GM18870 (cell line): ENCODE measurements at regions not wholly inside any gene's neighbourhood (a gene's known extent, or its start where the extent isn't known, plus 50 kb on each side); places are given as distances from the start of the nearest gene placed in this dataset.
A peak's percentile ranks its signal among the peaks of the same experiment; 100 is the strongest.
"Not testable (repeated sequence)": the region's sequence is repeated elsewhere in the genome, so short reads cannot be mapped to it uniquely, and the experiment has no call there.

Experiments used
- ATAC-seq: cut with Tn5 transposase; IDR thresholded peaks from one replicate; pipeline ENCODE4 v1.9.1; 2021; ENCODE audit warnings: moderate library complexity; ENCODE audit not compliant: unreplicated experiment

GRCh38 chr18:59801576-59801975 is 98.2 kb upstream of the PMAIP1 start:
- ATAC-seq: no peak

DNA sequence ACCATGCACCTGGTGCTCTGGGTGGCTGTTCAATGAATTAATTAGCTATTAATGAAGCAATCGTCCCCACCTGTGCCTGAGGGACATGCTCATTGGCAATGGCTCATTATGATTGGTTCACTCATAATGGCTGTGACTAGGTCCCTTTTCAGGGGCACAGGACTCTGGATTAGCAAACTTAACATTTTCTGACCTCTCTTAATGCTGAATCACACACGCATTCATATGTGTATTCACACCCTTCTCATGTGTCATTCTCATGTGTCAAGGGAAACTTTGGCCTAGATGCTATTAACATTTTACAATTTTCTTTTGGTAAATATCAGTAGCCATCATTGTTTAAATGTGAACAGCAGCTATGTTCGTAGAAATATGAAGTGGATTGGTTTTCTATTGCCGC is 98.9 kb upstream of the PMAIP1 start:
- ATAC-seq: no peak

DNA sequence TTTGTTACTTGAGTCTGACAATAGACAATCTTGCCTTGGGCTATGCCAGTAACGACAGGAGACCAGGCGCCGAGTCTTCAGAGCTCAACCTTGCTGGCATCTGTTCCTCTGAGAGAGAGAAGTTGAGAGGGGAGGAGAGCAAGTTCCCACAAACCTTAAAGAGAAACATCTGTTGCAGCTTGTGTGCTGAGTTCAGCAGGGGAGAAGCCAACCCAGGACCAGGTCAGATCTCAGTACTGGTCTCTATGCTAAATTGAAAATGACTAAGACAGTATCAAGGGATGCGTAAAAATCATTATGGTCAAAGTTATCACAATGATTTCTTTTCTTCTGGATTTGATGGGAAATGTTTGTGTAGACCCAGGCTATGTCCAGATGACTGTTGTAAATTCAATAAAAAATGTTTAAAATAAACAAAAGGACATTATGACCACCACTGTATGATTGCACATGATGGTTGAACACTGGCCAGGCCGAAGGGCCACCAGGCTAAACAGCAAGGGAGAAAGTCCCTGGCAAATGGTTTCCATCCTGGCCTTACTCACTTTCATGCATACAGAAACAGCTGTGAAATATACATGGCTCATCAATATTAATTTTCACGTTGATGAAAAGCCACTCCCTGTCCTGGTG is 100.3 kb upstream of the PMAIP1 start:
- ATAC-seq: no peak

- no peak for ATAC-seq
Observed at GRCh38 chr18:59795882-59796281, 98.7 kb upstream of the CCBE1 start.

GRCh38 chr18:59792353-59792752 is 95.1 kb upstream of the CCBE1 start:
- no peak for ATAC-seq

DNA sequence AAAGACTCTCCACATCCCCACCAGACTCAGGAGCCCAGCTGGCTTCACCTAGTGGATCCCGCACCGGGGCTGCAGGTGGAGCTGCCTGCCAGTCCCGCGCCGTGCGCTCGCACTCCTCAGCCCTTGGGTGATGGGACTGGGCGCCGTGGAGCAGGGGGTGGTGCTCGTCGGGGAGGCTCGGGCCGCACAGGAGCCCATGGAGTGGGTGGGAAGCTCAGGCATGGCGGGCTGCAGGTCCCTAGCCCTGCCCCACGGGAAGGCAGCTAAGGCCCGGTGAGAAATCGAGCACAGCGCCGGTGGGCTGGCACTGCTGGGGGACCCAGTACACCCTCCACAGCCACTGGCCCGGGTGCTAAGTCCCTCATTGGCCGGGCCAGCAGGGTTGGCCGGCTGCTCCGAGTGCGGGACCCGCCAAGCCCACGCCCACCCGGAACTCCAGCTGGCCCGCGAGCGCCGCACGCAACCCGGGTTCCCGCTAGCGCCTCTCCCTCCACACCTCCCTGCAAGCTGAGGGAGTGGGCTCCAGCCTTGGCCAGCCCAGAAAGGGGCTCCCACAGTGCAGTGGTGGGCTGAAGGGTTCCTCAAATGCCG is 93.2 kb upstream of the CCBE1 start:
- ATAC-seq: not testable (repeated sequence)

DNA sequence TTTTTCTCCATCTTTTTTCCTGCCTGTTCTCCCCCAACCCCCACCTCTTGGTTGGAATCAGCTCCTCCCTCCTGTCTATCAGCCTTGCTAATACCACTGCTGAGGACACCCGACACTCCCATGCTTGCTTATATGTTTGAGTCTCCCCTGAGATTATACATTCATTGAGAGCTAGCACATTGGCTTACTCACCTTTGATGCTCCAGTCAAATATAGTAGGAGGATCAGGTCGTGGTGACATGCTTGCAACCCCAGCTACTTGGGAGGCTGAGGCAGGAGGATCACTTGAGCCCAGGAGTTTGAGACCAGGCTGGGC is 91.5 kb upstream of the CCBE1 start:
- ATAC-seq: no peak

DNA sequence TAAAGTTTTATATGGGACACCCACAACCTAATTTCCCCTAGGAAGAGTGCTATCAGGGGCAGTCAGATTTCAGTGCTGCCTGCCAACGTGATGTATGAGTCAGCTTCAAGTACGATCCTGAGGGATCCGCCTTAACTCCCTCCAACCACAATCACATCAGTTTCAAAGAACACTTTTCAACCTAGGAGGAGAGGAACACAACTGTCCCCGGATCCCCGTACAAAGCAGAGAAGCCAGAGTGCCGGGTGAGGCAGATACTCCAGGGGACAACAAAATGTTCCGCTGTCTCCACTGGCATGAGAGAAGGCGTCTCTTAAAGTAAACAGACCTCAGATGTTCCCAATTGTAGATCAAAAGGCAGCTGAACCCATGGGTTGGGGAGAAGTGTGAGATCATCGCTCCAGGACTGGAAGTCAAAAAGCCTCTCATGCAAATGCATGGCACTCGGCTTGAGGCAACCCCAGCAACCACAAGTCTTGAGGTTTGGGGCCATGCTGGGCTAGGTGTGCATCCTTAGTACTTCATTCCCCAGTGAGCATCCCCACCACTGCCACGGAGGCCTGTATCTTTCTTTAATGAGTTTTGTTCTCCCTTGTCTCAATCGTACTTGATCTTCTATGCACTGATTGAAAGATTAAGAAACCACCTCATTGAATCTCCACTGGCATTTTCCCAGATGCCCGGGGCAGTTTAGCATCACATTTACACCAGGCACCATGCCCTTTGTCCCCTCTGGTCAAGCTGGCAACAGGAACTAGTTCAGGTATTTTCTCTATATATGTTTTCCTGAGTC is 91.0 kb upstream of the CCBE1 start:
- no peak for ATAC-seq

DNA sequence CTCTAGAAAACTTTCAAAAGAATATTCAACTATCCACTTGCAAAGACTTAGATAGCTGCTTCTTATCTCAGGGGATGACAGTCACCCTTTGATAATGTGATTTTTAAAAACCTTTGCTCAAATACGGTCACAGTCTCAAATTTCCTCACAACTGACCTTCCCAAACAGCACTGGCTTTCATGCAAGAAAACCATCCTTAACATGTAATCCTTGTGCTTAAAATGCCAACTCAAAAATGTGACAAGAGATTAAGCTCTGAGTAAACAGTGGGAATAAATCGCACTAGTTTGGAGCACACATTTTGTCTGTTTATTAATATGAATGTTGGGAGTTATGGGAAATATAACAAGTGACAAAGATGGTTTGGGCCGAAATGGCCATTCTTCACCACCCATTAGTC is 87.5 kb upstream of the CCBE1 start:
- ATAC-seq: no peak

DNA sequence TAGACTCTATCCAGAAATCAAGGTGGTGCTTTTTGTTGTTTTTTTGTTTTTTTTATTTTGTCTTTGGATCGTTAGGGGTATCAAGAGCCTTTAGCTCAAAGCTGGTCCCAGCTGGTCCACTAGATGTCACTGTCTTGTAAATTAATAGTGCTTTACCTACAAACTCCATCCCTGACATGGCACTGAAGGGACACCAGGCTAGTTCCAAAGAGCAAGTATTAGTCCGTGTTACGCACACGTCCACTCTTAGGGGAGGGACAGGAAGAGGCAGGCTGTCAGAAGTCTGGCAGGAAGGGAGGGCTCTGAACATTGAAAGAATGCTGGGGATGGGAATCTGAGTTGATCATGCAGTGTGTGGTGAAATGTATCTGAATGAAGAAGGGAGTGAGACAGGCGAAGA is 85.9 kb upstream of the CCBE1 start:
- peak; percentile 88 for ATAC-seq

DNA sequence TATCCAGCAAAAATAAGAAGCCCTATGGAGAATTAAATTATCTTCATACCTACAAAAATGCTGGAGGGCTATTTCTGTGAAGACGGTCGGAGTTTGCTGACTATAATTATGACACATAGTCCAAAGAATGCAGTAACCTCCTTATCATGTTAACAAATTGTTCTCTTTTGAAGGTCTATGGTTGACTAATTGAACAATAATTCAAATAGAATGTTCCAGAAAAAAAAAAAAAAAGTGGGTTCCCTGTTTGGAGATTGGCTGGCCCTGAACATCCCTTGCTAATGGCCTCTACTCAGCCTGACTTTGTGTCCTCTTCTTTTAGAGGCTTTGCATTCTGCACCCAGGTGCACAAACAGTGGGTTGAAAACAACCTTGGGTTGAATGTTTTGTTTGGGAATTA is 82.8 kb upstream of the CCBE1 start:
- no peak for ATAC-seq

- no peak for ATAC-seq
Observed at GRCh38 chr18:59778434-59778833, 81.2 kb upstream of the CCBE1 start.

- no peak for ATAC-seq
Observed at GRCh38 chr18:59777636-59778035, 80.4 kb upstream of the CCBE1 start.

GRCh38 chr18:59769129-59769865 is 72.1 kb upstream of the CCBE1 start:
- ATAC-seq: no peak

GRCh38 chr18:59768409-59768808 is 71.2 kb upstream of the CCBE1 start:
- no peak for ATAC-seq

- no peak for ATAC-seq
Observed at GRCh38 chr18:59767732-59768131, 70.5 kb upstream of the CCBE1 start.

DNA sequence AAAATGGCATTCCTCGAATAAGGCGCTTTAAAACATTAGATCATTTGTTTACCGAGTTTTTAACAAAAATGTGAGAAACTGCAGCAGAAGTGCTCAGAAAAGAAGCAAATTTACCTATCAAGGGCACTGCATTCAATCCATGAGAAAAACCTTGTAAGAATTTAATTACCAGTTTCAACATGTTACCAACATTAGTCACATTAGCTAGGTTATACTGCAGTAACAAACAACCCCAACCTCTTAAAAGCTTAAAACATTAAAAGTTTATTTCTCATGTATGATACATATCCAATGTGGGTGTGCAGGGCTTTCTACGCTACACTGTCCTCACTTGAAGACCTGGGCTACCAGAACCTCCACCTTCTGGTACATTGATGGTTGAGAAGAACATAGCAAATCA is 68.1 kb upstream of the CCBE1 start:
- no peak for ATAC-seq

GRCh38 chr18:59764281-59764680 is 67.1 kb upstream of the CCBE1 start:
- ATAC-seq: no peak

- no peak for ATAC-seq
Observed at GRCh38 chr18:59763541-59764136, 66.4 kb upstream of the CCBE1 start.

- ATAC-seq: no peak
Observed at GRCh38 chr18:59760619-59761600, 63.7 kb upstream of the CCBE1 start.
